ENCODE measurements at regions not wholly inside any gene's neighbourhood (a gene's known extent, or its start where the extent isn't known, plus 50 kb on each side); places are given as distances from the start of the nearest gene placed in this dataset.
"Not testable (repeated sequence)": the region's sequence is repeated elsewhere in the genome, so short reads cannot be mapped to it uniquely, and the experiment has no call there.

GRCh38 chr21:36207577-36208320 lies 51.1 kb downstream of the DOP1B start:
- no peak for DNase-seq (ENCODE audit: extremely low read depth in 1 of 2, low read depth in 1 of 2)

GRCh38 chr21:36208326-36209013 lies 51.8 kb downstream of the DOP1B start:
- no peak for DNase-seq (ENCODE audit: extremely low read depth in 1 of 2, low read depth in 1 of 2)

- peak in 1 of 2 donors; percentile 10 for DNase-seq (ENCODE audit: extremely low read depth in 1 of 2, low read depth in 1 of 2)
These were observed 53.1 kb downstream of the DOP1B start for GRCh38 chr21:36209626-36210171.

GRCh38 chr21:36210779-36211659 lies 54.4 kb downstream of the DOP1B start:
- no peak for DNase-seq (ENCODE audit: extremely low read depth in 1 of 2, low read depth in 1 of 2)

GRCh38 chr21:36211660-36212512 lies 55.3 kb downstream of the DOP1B start:
- no peak for DNase-seq (ENCODE audit: extremely low read depth in 1 of 2, low read depth in 1 of 2)

- DNase-seq (ENCODE audit: extremely low read depth in 1 of 2, low read depth in 1 of 2), result no peak
These were observed 55.8 kb downstream of the DOP1B start for GRCh38 chr21:36212513-36212780.

GRCh38 chr21:36214561-36214960 lies 57.9 kb downstream of the DOP1B start:
- no peak for DNase-seq (ENCODE audit: extremely low read depth in 1 of 2, low read depth in 1 of 2)

- no peak for DNase-seq (ENCODE audit: extremely low read depth in 1 of 2, low read depth in 1 of 2)
These were observed 61.1 kb downstream of the DOP1B start for GRCh38 chr21:36217743-36218142.

- no peak for DNase-seq (ENCODE audit: extremely low read depth in 1 of 2, low read depth in 1 of 2)
These were observed 62.1 kb downstream of the DOP1B start for GRCh38 chr21:36218691-36219090.

- DNase-seq (ENCODE audit: extremely low read depth in 1 of 2, low read depth in 1 of 2), result no peak
These were observed 66.8 kb downstream of the DOP1B start for GRCh38 chr21:36223451-36223850.

- no peak for DNase-seq (ENCODE audit: extremely low read depth in 1 of 2, low read depth in 1 of 2)
These were observed 72.6 kb downstream of the DOP1B start for GRCh38 chr21:36229181-36229580.

GRCh38 chr21:36231444-36231843 lies 74.8 kb downstream of the DOP1B start:
- DNase-seq (ENCODE audit: extremely low read depth in 1 of 2, low read depth in 1 of 2), result not testable (repeated sequence)

- no peak for DNase-seq (ENCODE audit: extremely low read depth in 1 of 2, low read depth in 1 of 2)
These were observed 76.0 kb downstream of the DOP1B start for GRCh38 chr21:36232641-36233040.

- DNase-seq (ENCODE audit: extremely low read depth in 1 of 2, low read depth in 1 of 2), result no peak
These were observed 78.5 kb downstream of the DOP1B start for GRCh38 chr21:36235058-36235582.

GRCh38 chr21:36236052-36236730 lies 79.6 kb downstream of the DOP1B start:
- DNase-seq (ENCODE audit: extremely low read depth in 1 of 2, low read depth in 1 of 2), result no peak

GRCh38 chr21:36237441-36237840 lies 80.8 kb downstream of the DOP1B start:
- no peak for DNase-seq (ENCODE audit: extremely low read depth in 1 of 2, low read depth in 1 of 2)

- DNase-seq (ENCODE audit: extremely low read depth in 1 of 2, low read depth in 1 of 2), result no peak
These were observed 80.4 kb upstream of the MORC3 start for GRCh38 chr21:36239585-36239984.

GRCh38 chr21:36241717-36242116 lies 78.3 kb upstream of the MORC3 start:
- DNase-seq (ENCODE audit: extremely low read depth in 1 of 2, low read depth in 1 of 2), result no peak

- DNase-seq (ENCODE audit: extremely low read depth in 1 of 2, low read depth in 1 of 2), result no peak
These were observed 74.9 kb upstream of the MORC3 start for GRCh38 chr21:36245115-36245514.

- DNase-seq (ENCODE audit: extremely low read depth in 1 of 2, low read depth in 1 of 2), result no peak
These were observed 74.3 kb upstream of the MORC3 start for GRCh38 chr21:36245649-36246048.

All from activated CD8-positive, alpha-beta memory T cell treated with anti-CD3 and anti-CD28 coated beads for 1 hour (primary cell).